Heart left ventricle (tissue), 13 donors: ENCODE measurements at regions not wholly inside any gene's neighbourhood (a gene's known extent, or its start where the extent isn't known, plus 50 kb on each side); places are given as distances from the start of the nearest gene placed in this dataset.

Experiments used
- CTCF ChIP-seq, 12 donors: fragments of 200-600 bp; sonication (generic) in 4 of 12; IDR thresholded peaks; one replicate each; pipeline versions ENCODE4 v1.5.0 to v1.8.0; 2018 to 2022; ENCODE audit warnings: antibody characterized with exemption in 12 of 12, mild to moderate bottlenecking in 5 of 12
- POLR2A ChIP-seq, 2 donors: fragments of 450-650 bp; IDR thresholded peaks; one replicate each; pipeline ENCODE4 v1.6.1; 2017; ENCODE audit warnings: antibody characterized with exemption in 2 of 2, mild to moderate bottlenecking in 2 of 2, moderate library complexity in 2 of 2
- donor health status: ischemic (EF 13 %, LVEDD 7.1; RV severe dilation, severe dysfunction).
- donor health status: DM: no; HTN: yes; CAD: no.
- donor health status: DM: no; HTN: no; CAD: no.
- donor health status: ischemic (EF 25% LVEDD 6.9; RV normal size, moderate dysfunction).
- donor health status: ischemic (EF 25% LVEDD 5.7; RV mildly dilated, moderate dysfunction).
- donor health status: ischemic (EF 35%, LVEDD 5.7; RV mildly dilated, moderate dysfunction).
- donor health status: nonischemic (EF 11% LVEDD 7.7; RV severe dilation, severe dysfunction).
- donor health status: DM: yes; HTN: yes; CAD: no.
- donor health status: PGD.
- donor health status: ischemic (EF 29% LVEDD 5.4; RV normal size, mild dysfunction).
- donor health status: nonischemic (EF 23%, LVEDD 6.1; RV moderate dilation, normal function).

- TF ChIP-seq CTCF (IDR thresholded peaks at IDR 0.05) (no peak), POLR2A (IDR thresholded peaks at IDR 0.05) (no peak)
These were observed 197.0 kb upstream of the SEMA6A start for GRCh38 chr5:116771466-116772151.
